IPS DF 4.7 (cell line): ENCODE measurements at regions not wholly inside any gene's neighbourhood (a gene's known extent, or its start where the extent isn't known, plus 50 kb on each side); places are given as distances from the start of the nearest gene placed in this dataset.

Experiments used
- DNase-seq: peaks from one replicate; pipeline ENCODE4 v3.0.0-alpha.2; 2013; ENCODE audit warnings: low spot score; ENCODE audit errors: extremely low read depth

DNA sequence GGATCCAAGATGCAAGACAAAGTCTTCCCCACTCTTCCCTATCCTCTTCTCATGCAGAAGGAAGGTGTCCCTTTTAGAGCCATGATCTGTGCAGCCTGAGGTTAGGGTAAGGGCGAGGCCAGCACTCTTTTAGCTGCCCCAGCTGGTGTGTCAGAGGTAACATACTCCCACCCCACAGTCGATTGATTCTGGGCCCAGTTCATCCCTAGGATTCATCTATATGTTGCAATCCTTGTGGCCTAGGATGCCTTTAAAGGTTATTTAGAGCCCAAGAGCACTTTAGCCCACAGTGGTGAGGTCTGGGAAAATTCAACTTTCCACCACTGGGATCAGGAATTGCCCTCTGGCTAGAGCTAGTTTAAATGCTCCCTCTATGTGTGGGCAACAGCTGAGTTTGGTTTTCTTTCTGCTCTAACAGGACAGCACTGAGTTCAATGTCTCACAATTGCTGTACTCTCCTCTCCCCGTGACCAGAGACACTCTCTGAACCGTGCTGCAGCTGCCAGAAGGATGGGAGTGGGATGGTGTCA, 201.3 kb upstream of the SERP2 start:
- no peak for DNase-seq

DNA sequence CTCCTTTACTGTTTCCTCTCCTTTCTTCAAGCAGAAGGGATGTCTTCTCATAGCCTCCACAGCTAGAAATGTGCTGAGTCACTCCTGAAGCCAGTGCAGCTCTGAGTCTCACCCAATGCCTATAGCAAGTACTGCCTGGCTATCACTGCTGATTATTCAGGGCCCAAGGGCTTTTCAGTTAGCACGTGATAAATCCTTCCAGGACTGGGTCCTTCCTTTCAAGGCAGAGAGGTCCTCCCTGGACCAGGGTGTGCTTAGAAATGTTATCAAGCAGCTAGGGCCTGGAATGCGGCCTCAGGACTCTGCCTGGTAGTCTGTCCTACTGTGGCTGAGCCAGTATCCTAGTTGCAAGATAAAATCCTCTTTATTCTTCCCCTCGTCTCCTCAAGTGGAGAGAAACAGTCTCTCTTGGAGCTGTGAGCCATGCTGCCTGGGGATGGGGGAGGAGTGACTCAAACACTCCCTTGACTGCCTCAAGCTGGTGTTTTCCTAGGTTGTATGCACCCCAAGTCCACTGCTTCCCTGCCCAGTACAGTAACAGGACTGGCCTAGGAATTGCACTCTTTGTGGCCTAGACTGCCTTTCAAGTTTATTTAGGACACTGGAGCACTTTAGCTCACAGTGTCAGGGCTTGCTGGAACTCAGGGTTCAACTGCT, 198.7 kb upstream of the SERP2 start:
- DNase-seq, result no peak

DNA sequence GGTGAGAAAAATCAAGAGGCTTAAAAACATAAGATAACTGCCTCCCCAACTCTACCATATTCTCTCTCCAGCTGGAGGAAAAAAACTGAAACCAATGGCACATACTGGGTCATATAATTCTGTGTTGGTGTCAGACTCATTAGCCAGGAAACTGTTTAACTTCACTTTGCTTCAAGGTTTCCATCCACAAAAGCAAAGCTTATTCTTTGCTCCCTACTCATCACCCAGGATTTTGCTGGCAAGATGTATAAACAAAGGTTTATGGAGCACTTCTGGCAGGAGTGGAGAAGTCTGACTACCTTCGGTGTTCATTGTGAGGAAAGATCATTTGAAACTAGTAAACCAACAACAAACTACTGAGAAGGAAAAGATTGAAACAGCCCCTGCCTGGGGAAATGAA, 197.5 kb upstream of the SERP2 start:
- DNase-seq, result no peak

GRCh38 chr13:44180876-44181536, 192.6 kb upstream of the SERP2 start:
- DNase-seq, result no peak

- DNase-seq, result no peak
These were observed 191.7 kb upstream of the SERP2 start for GRCh38 chr13:44181931-44182330.

- DNase-seq, result no peak
These were observed 188.9 kb upstream of the SERP2 start for GRCh38 chr13:44184740-44185139.

- DNase-seq, result no peak
These were observed 185.4 kb upstream of the SERP2 start for GRCh38 chr13:44188257-44188656.

DNA sequence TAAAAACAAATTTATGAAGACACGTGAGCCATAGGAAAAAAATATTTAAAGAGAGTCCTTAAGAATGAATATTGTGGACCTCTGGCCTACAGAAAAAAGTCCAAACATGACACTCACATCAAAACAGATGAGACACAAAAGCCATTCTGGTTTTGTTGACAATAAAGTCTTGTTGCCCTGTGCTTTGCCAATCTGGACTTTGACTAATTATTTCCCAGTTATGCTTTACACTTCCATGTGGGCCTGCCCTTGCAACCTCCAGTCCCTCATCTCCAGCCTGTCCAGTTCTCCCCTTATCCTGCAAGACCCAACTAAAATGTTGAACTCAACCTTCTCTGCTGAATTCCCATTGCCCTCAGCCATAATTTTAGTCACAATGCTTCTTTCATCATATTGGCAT, 184.5 kb upstream of the SERP2 start:
- no peak for DNase-seq

DNA sequence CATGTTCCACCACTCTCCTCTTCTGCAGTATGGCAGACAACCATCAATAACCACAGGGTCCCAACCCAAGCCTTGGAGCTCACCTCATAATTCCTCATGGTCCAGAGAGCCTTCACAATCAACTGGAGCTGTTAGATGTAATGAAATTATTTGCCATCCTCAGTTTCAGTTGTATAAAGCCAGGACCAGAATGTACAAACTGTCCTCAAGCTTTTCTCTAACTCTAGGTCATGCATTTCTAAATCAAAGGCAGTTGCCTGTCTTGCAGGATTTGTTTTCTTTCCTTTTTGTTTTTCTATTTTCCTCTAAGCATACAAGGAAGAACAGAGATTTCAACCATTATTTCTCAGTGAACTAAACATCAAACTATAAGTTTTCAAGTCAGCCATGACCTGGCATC, 182.5 kb upstream of the SERP2 start:
- no peak for DNase-seq

- peak; percentile 49 for DNase-seq
These were observed 182.0 kb upstream of the SERP2 start for GRCh38 chr13:44191504-44192171.

GRCh38 chr13:44193731-44194130, 179.9 kb upstream of the SERP2 start:
- DNase-seq, result no peak

GRCh38 chr13:44195245-44195644, 178.4 kb upstream of the SERP2 start:
- DNase-seq, result no peak

GRCh38 chr13:44196196-44196751, 177.3 kb upstream of the SERP2 start:
- DNase-seq, result no peak

- no peak for DNase-seq
These were observed 175.5 kb upstream of the SERP2 start for GRCh38 chr13:44197791-44198770.

DNA sequence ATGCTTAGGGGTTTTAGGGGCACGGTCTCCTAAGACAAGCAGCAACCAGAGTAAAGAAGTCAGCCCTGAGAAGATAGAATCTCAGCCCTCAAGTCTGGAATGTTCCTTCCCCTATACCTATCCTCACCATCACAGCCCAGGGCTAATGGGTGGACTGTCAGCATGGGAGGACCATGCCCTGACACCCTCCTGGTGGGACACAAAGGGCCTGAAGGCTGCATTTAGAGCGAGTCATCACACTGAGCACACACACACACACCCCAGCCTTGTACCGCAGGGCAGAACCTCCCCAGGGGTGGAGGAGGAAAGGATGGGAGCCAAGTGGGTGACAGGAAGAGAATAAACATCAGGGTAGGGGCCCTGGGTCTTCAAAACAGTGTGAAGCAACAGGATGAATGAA, 174.8 kb upstream of the SERP2 start:
- no peak for DNase-seq

DNA sequence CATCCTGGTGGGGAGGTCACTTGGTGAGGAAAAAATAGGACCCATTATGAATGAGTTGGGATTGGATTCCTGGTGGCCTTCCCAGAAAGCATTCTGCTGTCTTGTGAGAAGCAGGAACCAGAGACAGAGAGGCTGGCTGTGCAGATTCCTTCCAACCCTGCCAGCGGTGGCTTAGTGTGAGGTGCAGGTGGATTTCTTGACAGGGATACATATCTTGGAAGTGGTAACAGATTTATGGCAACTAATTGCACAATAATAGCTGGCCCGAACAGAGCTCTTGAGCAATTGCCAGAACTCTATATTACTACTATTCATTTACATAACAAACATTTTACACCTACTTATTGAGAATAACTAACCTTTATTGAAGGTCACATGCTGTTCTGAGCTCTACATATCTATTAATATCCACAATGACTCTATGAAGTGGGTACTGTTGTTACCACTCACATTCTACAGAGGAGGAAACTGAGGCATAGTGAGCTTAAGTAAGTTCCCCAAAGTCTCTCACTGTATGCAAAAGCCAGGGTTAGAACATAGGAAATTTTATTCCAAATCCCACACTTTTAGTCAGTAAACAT, 173.9 kb upstream of the SERP2 start:
- no peak for DNase-seq

- DNase-seq, result no peak
These were observed 167.2 kb upstream of the SERP2 start for GRCh38 chr13:44206434-44206833.

DNA sequence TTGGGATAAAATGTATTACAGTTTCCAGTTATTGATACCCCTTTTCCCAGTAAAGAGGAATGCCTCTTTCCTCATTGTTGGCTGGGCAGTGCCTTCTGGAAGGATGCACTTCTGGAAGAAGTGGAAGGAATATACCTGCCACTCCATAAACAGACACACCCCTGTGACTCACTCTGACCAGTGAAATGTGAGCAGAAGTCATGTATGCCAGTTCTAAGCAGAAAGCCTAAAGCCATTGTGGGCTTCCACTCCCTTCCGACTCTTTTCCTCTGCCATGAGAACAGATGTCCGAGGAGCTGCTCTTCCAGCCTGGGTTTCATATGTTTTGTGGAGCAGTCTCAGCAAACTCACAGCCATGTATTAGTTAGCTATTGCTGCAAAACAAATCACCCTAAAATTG, 166.1 kb upstream of the SERP2 start:
- no peak for DNase-seq

DNA sequence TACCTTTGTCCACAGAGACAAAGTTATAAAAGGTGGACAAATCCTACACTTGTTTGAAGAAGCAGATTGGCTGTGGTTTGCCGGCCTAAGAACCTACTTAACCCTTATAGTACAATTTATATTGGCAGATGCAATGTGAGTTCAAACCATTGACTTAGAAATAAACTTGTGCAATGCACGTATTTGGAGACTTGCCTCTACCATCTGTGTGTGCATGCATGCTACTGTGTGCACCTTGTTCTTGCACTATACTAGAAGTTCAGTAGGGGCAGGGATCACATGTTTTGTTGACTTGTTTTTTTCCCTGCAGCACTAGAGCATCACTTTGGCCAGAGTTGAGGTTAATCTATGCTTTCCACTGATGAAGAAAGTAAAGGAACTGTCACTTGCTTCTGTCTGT, 163.1 kb upstream of the SERP2 start:
- no peak for DNase-seq

DNA sequence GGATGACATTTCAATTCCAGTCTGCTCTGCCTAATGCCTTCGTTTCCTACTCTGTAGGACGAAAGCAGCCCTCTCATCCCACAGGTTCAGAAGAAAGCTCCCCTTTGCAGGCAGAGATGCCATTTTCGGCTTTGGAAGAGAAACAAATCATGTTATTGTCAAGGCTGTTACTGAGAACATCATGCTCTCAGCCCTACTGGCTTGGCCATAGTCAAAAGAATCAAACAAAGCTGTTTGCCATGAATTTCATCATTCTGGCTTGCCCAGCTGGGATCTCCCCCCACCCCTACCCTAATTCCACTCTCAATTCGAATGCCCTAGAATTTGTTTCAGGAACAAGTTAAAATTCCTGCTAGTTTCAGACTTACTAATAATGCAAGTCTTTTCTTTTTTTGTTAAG, 162.3 kb upstream of the SERP2 start:
- DNase-seq, result no peak
